ENCODE measurements at regions not wholly inside any gene's neighbourhood (a gene's known extent, or its start where the extent isn't known, plus 50 kb on each side); places are given as distances from the start of the nearest gene placed in this dataset.

DNA sequence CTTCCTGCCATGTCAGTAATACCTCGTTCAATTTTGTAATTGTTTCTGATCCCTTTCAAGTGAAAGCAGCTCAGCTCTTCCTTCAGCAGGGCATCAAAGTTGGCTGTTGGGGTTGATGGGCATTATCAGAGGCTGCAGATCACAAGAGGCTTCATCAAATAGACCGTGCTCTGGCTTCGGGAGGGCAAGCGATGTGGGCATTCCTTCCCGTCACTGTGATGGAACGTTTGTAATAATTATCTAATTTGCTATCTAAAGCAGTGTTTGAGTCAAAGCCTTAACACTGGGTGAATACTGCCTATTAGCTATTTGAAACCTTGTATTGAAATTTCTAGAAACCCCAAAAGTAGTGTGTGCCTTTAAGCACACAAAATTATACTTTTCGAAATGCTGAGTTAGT is 170.1 kb downstream of the OTUD1 start:
- Mint-ChIP-seq H3K9me3 (no peaks in the 10 kb centered on the region), H3K4me3 (no peak overlapping the region), H3K4me1 (peaks cover 5% of the 10 kb centered on the region), H3K36me3 (ENCODE audit: low read depth) (no peaks in the 10 kb centered on the region), H3K27me3 (ENCODE audit: low read depth) (peaks cover 4% of the 10 kb centered on the region), H3K27ac (peak overlapping the region in 1 of 3 experiments; percentile 62)
- TF ChIP-seq CTCF (IDR thresholded peaks at IDR 0.05; ENCODE audit: unreplicated experiment in 3 of 3), result no peak

GRCh38 chr10:23610626-23611307 is 171.9 kb downstream of the OTUD1 start:
- peaks cover 4% of the 10 kb centered on the region for H3K27me3 Mint-ChIP-seq (ENCODE audit: low read depth)
- no peaks in the 10 kb centered on the region for H3K4me1 Mint-ChIP-seq
- H3K36me3 Mint-ChIP-seq (ENCODE audit: low read depth), result no peaks in the 10 kb centered on the region
- no peak for TF ChIP-seq CTCF (IDR thresholded peaks at IDR 0.05; ENCODE audit: unreplicated experiment in 3 of 3)
- no peak overlapping the region for H3K27ac Mint-ChIP-seq
- H3K4me3 Mint-ChIP-seq, result no peak overlapping the region
- H3K9me3 Mint-ChIP-seq, result no peaks in the 10 kb centered on the region

DNA sequence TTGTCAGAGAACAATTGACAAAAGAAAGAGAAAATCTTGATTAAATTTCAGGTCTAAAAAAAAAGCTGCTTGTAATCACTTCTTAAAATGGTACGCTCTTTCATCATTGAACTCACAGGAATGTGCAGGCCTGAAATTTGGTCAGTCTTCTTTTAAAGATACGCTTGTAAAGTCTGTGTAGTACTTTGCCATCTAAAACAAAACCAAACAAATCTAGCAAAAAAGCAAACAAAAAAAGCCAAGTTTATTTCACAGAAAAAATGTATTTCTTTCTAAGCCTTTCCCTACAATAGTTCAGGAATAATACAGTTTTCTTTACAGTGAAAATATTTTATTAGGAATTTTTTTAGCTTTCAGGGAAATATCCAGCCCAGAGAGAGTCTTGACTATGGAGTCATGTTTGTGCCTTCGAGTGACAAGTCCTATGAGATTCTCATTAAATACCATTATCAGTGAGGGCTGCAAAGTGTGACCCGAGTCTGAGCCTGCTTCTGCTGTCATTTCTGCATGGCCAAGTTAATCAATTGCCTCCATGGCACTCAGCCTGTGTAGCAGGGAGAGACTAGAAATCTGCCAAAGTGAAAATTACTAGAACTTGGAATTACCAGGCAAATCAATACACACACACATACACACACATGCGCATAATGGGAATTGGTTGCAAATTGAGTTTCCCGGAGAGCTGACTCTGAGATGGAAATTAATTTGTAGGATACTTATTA is 172.6 kb downstream of the OTUD1 start:
- Mint-ChIP-seq H3K36me3 (ENCODE audit: low read depth) (no peaks in the 10 kb centered on the region), H3K4me1 (no peaks in the 10 kb centered on the region), H3K9me3 (no peaks in the 10 kb centered on the region), H3K4me3 (no peak overlapping the region), H3K27me3 (ENCODE audit: low read depth) (peaks cover 4% of the 10 kb centered on the region), H3K27ac (no peak overlapping the region)
- no peak for TF ChIP-seq CTCF (IDR thresholded peaks at IDR 0.05; ENCODE audit: unreplicated experiment in 3 of 3)

- Mint-ChIP-seq H3K27ac (no peak overlapping the region), H3K9me3 (no peaks in the 10 kb centered on the region), H3K4me3 (no peak overlapping the region), H3K27me3 (ENCODE audit: low read depth) (peaks cover 4% of the 10 kb centered on the region), H3K36me3 (ENCODE audit: low read depth) (no peaks in the 10 kb centered on the region), H3K4me1 (no peaks in the 10 kb centered on the region)
- no peak for TF ChIP-seq CTCF (IDR thresholded peaks at IDR 0.05; ENCODE audit: unreplicated experiment in 3 of 3)
These were observed 175.0 kb downstream of the OTUD1 start for GRCh38 chr10:23613900-23614299.

DNA sequence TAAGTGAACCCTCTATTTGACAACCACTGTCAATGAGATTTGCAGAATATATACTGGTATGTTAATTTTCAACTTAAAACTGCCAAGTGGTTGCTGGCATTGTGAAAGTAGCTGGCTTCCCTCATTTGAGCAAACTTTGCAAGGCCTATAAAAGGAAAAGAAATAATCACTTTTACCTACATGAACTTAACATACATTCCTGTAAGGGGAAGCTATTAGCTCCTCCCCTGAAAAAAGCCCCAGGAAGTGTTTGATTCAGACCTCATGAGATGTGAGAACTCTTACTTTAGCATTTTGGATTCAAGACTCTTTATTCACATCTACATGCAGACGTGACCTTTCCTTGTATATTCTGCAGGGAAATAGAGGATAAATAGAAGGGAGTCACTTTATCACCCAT is 175.6 kb downstream of the OTUD1 start:
- Mint-ChIP-seq H3K27me3 (ENCODE audit: low read depth) (peaks cover 4% of the 10 kb centered on the region), H3K4me3 (no peak overlapping the region), H3K27ac (no peak overlapping the region), H3K9me3 (no peaks in the 10 kb centered on the region), H3K36me3 (ENCODE audit: low read depth) (no peaks in the 10 kb centered on the region), H3K4me1 (no peaks in the 10 kb centered on the region)
- no peak for TF ChIP-seq CTCF (IDR thresholded peaks at IDR 0.05; ENCODE audit: unreplicated experiment in 3 of 3)

DNA sequence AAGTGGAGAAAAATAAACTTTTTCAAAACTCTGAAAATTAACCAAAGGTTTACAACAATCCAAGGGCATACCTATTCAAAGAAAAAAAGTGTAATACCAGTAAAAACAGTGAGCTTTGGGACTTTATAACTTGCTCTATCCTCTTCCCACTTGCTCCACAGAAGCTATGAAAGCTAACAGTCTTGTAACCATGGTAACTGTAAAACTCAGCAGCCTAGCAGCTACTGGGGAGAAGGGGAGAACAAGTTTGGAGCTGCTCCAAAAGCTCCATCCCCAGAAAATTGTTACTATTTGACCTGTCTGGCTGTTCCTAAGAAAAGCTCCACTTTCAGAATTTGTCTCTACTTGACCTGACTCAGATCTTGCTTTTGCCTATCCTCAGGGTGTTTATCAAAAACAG is 191.5 kb downstream of the OTUD1 start:
- H3K4me3 Mint-ChIP-seq, result no peak overlapping the region

More for the DNA sequence above, 191.5 kb downstream of the OTUD1 start:
- Mint-ChIP-seq H3K4me1 (no peaks in the 10 kb centered on the region), H3K36me3 (ENCODE audit: low read depth) (peaks cover 4% of the 10 kb centered on the region), H3K9me3 (peaks cover 16% of the 10 kb centered on the region), H3K27me3 (ENCODE audit: low read depth) (no peaks in the 10 kb centered on the region), H3K27ac (no peak overlapping the region)
- TF ChIP-seq CTCF (IDR thresholded peaks at IDR 0.05; ENCODE audit: unreplicated experiment in 3 of 3), result no peak

All from nephron (organoid).